ENCODE measurements at regions not wholly inside any gene's neighbourhood (a gene's known extent, or its start where the extent isn't known, plus 50 kb on each side); places are given as distances from the start of the nearest gene placed in this dataset.
"Not testable (repeated sequence)": the region's sequence is repeated elsewhere in the genome, so short reads cannot be mapped to it uniquely, and the experiment has no call there.

GRCh38 chr2:109048163-109048562, 59.1 kb upstream of the EDAR start:
- no peak for DNase-seq (ENCODE audit: low spot score)

DNA sequence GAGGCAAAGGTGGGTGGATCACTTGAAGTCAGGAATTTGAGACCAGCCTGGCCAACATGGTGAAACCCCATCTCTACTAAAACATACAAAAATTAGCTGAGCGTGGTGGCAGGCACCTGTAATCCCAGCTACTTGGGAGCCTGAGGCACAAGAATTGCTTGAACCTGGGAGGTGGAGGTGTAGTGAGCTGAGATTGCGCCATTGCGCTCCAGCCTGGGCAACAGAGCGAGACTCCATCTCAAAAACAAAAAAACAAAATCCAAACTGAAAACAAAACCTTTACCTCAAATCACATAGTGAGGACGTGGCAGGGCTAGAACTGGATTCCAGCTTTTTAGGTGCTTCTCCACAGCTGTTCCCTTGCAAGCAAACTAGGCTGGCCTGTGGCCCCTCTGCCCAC, 58.5 kb upstream of the EDAR start:
- not testable (repeated sequence) for DNase-seq (ENCODE audit: low spot score)

- DNase-seq (ENCODE audit: low spot score): no peak
These were observed 58.0 kb upstream of the EDAR start for GRCh38 chr2:109046925-109047508.

GRCh38 chr2:109045505-109045904, 56.5 kb upstream of the EDAR start:
- DNase-seq (ENCODE audit: low spot score): no peak

DNA sequence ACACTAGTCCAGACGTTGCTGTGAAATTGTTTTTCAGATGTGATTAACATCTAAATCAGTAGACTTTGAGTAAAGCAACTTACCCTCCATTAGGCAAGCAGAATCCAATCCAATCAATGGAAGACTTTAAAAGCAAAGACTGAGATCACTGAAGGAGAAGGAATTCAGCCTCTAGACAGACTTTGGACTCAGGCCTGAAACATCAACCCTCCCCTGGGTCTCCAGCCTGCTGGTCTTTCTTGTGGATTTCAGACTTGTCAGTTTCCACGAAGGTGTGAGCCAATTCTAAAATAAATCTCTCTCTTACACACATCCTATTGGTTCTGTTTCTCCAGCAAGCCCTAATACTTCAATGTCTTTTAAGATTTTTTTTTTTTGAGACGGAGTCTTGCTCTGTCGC, 50.0 kb upstream of the EDAR start:
- no peak for DNase-seq (ENCODE audit: low spot score)
